Neutrophil (primary cell): ENCODE measurements at regions not wholly inside any gene's neighbourhood (a gene's known extent, or its start where the extent isn't known, plus 50 kb on each side); places are given as distances from the start of the nearest gene placed in this dataset.

Experiments used
- H3K27ac ChIP-seq: fragments of 200-600 bp; sonication (generic); 2 replicates; pipeline ENCODE4 v1.5.1; 2016; ENCODE audit warnings: mild to moderate bottlenecking, moderate library complexity
- H3K27me3 ChIP-seq: fragments of 200-600 bp; sonication (generic); 2 replicates; pipeline ENCODE4 v1.6.0; 2016; ENCODE audit warnings: mild to moderate bottlenecking
- H3K36me3 ChIP-seq: fragments of 200-600 bp; sonication (generic); 2 replicates; pipeline ENCODE4 v1.5.1; 2017
- H3K4me1 ChIP-seq, 2 experiments: fragments of 200-600 bp in 1 of 2; sonication (generic) in 1 of 2; 1 replicate in 1 of 2; 2 replicates in 1 of 2; pipeline versions ENCODE4 v1.5.1 to v1.6.1; 2013 to 2016; ENCODE audit warnings: low read depth in 1 of 2, low read length in 1 of 2, mild to moderate bottlenecking in 1 of 2, moderate library complexity in 1 of 2; ENCODE audit not compliant: control insufficient read depth in 1 of 2, insufficient read depth in 1 of 2
- H3K4me3 ChIP-seq, 2 experiments: fragments of 200-600 bp in 1 of 2; sonication (generic) in 1 of 2; 1 replicate in 1 of 2; 2 replicates in 1 of 2; pipeline ENCODE4 v1.5.1; 2013 to 2016; ENCODE audit warnings: low read depth in 1 of 2, low read length in 1 of 2, mild to moderate bottlenecking in 1 of 2, moderate library complexity in 1 of 2
- H3K9me3 ChIP-seq: fragments of 200-600 bp; sonication (generic); 2 replicates; pipeline ENCODE4 v1.5.1; 2016
- TF ChIP-seq, protein P1 (sequence below): fragments of 200-600 bp; sonication (generic); IDR thresholded peaks from 2 replicates; pipeline ENCODE4 v1.5.1; 2016; ENCODE audit warnings: antibody characterized with exemption

DNA sequence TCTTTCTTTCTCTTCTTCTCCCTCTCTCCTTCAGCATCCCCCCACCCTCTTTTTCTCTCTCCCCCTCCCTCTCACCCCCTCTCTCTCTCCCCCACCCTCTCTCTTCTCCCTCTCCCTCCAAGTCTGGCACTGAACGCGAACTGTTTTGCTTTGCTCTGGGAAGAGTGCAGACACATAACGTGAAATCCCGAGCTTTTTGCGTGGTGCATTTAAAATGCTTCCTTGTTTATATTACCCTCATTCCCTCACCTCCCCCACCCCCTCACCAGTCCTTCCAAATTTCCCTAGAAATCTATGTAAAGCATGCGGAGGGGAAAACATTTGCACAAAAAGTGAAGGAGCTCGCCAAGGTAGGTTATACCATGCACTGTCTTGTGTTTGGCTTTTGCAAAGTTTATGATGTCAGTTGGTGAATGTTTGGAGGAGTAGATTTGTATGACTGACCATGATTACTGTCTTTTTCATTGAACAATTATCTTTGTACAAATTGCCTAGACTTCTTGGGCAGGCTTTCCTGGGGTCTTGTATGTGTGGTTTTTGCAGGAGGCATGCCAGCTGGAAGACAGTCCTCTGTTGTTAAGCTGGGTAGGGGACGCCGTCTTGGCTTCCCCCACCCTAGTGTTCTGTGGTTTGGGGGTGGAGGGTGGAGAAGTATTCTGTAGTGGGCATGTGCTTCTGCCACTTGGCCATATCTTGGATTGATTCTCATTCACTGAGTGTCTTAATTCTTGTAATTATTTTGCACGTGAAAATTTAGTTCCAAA lies 123.7 kb upstream of the HSD17B12 start:
- TF ChIP-seq, protein P1, sequence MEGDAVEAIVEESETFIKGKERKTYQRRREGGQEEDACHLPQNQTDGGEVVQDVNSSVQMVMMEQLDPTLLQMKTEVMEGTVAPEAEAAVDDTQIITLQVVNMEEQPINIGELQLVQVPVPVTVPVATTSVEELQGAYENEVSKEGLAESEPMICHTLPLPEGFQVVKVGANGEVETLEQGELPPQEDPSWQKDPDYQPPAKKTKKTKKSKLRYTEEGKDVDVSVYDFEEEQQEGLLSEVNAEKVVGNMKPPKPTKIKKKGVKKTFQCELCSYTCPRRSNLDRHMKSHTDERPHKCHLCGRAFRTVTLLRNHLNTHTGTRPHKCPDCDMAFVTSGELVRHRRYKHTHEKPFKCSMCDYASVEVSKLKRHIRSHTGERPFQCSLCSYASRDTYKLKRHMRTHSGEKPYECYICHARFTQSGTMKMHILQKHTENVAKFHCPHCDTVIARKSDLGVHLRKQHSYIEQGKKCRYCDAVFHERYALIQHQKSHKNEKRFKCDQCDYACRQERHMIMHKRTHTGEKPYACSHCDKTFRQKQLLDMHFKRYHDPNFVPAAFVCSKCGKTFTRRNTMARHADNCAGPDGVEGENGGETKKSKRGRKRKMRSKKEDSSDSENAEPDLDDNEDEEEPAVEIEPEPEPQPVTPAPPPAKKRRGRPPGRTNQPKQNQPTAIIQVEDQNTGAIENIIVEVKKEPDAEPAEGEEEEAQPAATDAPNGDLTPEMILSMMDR = no peak
- Histone ChIP-seq H3K36me3 (no peaks in the 10 kb centered on the region), H3K9me3 (no peaks in the 10 kb centered on the region), H3K4me3 (no peak overlapping the region), H3K4me1 (no peaks in the 10 kb centered on the region), H3K27ac (no peak overlapping the region), H3K27me3 (peaks cover 100% of the 10 kb centered on the region)

- H3K27ac ChIP-seq = no peak overlapping the region
- no peaks in the 10 kb centered on the region for H3K4me1 ChIP-seq
- H3K4me3 ChIP-seq = no peak overlapping the region
- no peaks in the 10 kb centered on the region for H3K9me3 ChIP-seq
- TF ChIP-seq, protein P1 = no peak
- peaks cover 98% of the 10 kb centered on the region for H3K27me3 ChIP-seq
- no peaks in the 10 kb centered on the region for H3K36me3 ChIP-seq
Observed at GRCh38 chr11:43557553-43558110, 122.9 kb upstream of the HSD17B12 start.

DNA sequence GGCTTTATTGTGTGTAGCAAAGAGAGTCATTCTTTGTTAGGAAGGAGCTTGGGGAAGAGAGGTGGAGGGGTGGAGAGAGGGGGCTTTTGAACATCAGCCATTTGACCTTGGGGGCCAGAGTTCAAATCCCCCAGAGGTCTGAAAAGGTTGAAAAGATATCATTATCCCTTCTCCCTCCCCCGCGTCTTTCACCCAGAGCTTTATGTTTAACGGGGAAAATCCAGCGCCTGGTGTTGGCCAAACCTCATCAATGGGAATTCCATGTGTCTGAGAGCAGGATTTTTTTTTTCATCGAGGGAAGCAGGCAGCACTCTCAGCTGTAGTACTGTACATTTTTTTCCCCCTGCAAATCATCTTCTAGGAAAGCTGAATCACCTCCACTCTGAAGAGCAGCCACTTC lies 122.4 kb upstream of the HSD17B12 start:
- no peak overlapping the region for H3K4me3 ChIP-seq
- no peak overlapping the region for H3K27ac ChIP-seq
- H3K9me3 ChIP-seq = no peaks in the 10 kb centered on the region
- peaks cover 98% of the 10 kb centered on the region for H3K27me3 ChIP-seq
- TF ChIP-seq, protein P1 = no peak
- H3K4me1 ChIP-seq = no peaks in the 10 kb centered on the region
- no peaks in the 10 kb centered on the region for H3K36me3 ChIP-seq

DNA sequence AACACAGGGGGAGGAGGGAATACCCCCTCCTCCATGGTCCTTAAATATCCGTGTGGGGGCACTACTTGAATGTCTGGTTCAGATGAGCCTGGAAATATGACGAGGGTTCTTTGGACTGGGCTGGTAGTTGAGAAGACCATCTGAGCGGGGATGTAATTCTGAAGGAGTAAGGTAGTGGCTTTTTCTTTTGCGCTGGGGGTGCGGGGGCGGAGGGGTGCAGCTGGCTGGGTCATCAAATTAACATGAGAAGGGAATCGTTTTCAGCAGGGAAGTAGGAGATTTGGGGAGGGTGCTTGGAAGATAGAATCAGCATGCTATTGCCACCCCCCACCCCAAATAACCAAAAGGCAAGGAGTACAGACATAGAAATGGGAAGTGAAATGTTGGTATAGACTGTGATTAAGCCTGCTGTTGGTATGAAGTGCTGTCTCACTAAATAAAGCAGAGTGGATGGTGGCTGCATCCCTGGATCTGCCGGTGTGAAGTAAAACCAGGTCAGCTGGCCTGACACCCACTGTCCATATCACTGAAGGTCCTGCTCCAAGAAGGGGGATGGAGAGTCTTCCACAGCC lies 121.9 kb upstream of the HSD17B12 start:
- no peaks in the 10 kb centered on the region for H3K9me3 ChIP-seq
- no peaks in the 10 kb centered on the region for H3K4me1 ChIP-seq
- no peak overlapping the region for H3K27ac ChIP-seq
- peaks cover 98% of the 10 kb centered on the region for H3K27me3 ChIP-seq
- H3K4me3 ChIP-seq = no peak overlapping the region
- no peaks in the 10 kb centered on the region for H3K36me3 ChIP-seq
- TF ChIP-seq, protein P1 = no peak

DNA sequence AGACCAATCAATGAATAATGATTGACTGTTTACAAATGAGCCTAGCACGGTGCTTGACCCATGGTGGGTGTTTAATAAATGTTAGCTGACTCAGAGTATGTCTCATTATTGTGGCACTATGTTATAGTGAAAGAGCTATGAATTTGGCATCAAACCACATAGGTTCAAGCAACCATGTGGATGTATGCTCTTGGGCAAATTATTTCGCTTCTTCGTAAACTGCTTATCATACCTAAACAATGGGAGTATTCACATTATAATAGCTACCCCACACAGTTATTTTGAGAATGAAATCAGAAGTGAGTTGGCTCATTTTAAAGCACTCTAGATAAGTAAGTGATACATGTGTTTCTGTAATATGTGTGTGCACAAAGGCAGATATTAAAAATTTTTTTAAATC lies 118.7 kb upstream of the HSD17B12 start:
- Histone ChIP-seq H3K27ac (no peak overlapping the region), H3K4me1 (no peaks in the 10 kb centered on the region), H3K36me3 (no peaks in the 10 kb centered on the region), H3K4me3 (no peak overlapping the region), H3K9me3 (no peaks in the 10 kb centered on the region), H3K27me3 (peaks cover 96% of the 10 kb centered on the region)
- TF ChIP-seq, protein P1 = no peak
